Hepatocyte (in vitro differentiated cells): ENCODE measurements at regions not wholly inside any gene's neighbourhood (a gene's known extent, or its start where the extent isn't known, plus 50 kb on each side); places are given as distances from the start of the nearest gene placed in this dataset.

Experiments used
- DNase-seq: peaks from one replicate; pipeline ENCODE4 v3.0.0-alpha.2; 2016; ENCODE audit warnings: low spot score
- H2AFZ ChIP-seq: fragments of 200-600 bp; sonication (generic); 2 replicates; pipeline ENCODE4 v1.6.0; 2016; ENCODE audit warnings: antibody characterized with exemption, mild to moderate bottlenecking
- H3K27ac ChIP-seq: fragments of 200-600 bp; sonication (generic); 2 replicates; pipeline ENCODE4 v1.5.1; 2016; ENCODE audit warnings: mild to moderate bottlenecking
- H3K27me3 ChIP-seq: fragments of 200-600 bp; sonication (generic); 2 replicates; pipeline ENCODE4 v1.6.1; 2016
- H3K36me3 ChIP-seq: fragments of 200-600 bp; sonication (generic); replicated peaks from 2 replicates; pipeline ENCODE4 v1.5.1; 2016; ENCODE audit warnings: low read depth; ENCODE audit not compliant: insufficient read depth
- H3K4me1 ChIP-seq: fragments of 200-600 bp; sonication (generic); 2 replicates; pipeline ENCODE4 v1.5.1; 2016; ENCODE audit warnings: mild to moderate bottlenecking, moderate library complexity; ENCODE audit not compliant: insufficient read depth
- H3K4me2 ChIP-seq: fragments of 200-600 bp; sonication (generic); 2 replicates; pipeline ENCODE4 v1.6.0; 2016
- H3K4me3 ChIP-seq: fragments of 200-600 bp; sonication (generic); 2 replicates; pipeline ENCODE4 v1.5.1; 2016; ENCODE audit warnings: mild to moderate bottlenecking
- H3K79me2 ChIP-seq: fragments of 200-600 bp; sonication (generic); 2 replicates; pipeline ENCODE4 v1.6.0; 2017; ENCODE audit warnings: mild to moderate bottlenecking
- H3K9me2 ChIP-seq: fragments of 200-600 bp; sonication (generic); replicated peaks from 2 replicates; pipeline ENCODE4 v1.6.0; 2017; ENCODE audit warnings: mild to moderate bottlenecking; ENCODE audit not compliant: insufficient read depth
- H3K9me3 ChIP-seq: fragments of 200-600 bp; sonication (generic); 2 replicates; pipeline ENCODE4 v1.5.1; 2016; ENCODE audit warnings: low read depth, mild to moderate bottlenecking
- H4K20me1 ChIP-seq: fragments of 200-600 bp; sonication (generic); 2 replicates; pipeline ENCODE4 v1.6.0; 2016; ENCODE audit warnings: mild to moderate bottlenecking; ENCODE audit not compliant: insufficient read depth, poor library complexity, severe bottlenecking
- CTCF ChIP-seq: fragments of 200-600 bp; sonication (generic); IDR thresholded peaks from 2 replicates; pipeline ENCODE4 v1.5.1; 2016; ENCODE audit warnings: antibody characterized with exemption, mild to moderate bottlenecking; ENCODE audit not compliant: poor library complexity
- EZH2 ChIP-seq: fragments of 200-600 bp; sonication (generic); IDR thresholded peaks from 2 replicates; pipeline ENCODE4 v1.6.1; 2016; ENCODE audit warnings: antibody characterized with exemption, mild to moderate bottlenecking, borderline replicate concordance
- EZH2phosphoT487 ChIP-seq: fragments of 200-600 bp; sonication (generic); IDR thresholded peaks from one replicate; pipeline ENCODE4 v1.6.1; 2018; ENCODE audit warnings: antibody characterized with exemption, mild to moderate bottlenecking, low read depth, moderate library complexity; ENCODE audit not compliant: unreplicated experiment, severe bottlenecking
- WGBS: methylation state at CpG from one replicate; pipeline ENCODE4 v1.1.6; 2016; ENCODE audit warnings: low lambda C conversion rate; ENCODE audit errors: missing lambda C conversion rate; 5-methylcytosine and 5-hydroxymethylcytosine counted together

GRCh38 chr6:103855750-103856149 is 1004.0 kb downstream of the HACE1 start:
- Histone ChIP-seq H3K4me3 (no peak overlapping the region), H3K9me2 (no peaks in the 10 kb centered on the region), H3K4me1 (no peaks in the 10 kb centered on the region), H3K9me3 (no peaks in the 10 kb centered on the region), H3K4me2 (no peak overlapping the region), H3K27me3 (no peaks in the 10 kb centered on the region), H3K36me3 (no peaks in the 10 kb centered on the region), H2AFZ (no peak overlapping the region), H3K27ac (no peak overlapping the region), H4K20me1 (no peaks in the 10 kb centered on the region), H3K79me2 (no peaks in the 10 kb centered on the region)
- TF ChIP-seq CTCF (no peak), EZH2phosphoT487 (no peak), EZH2 (no peak)
- WGBS = 52% methylated on average over 3 of the region's 3 CpGs
- DNase-seq = no peak

- Histone ChIP-seq H3K4me3 (no peak overlapping the region), H3K36me3 (no peaks in the 10 kb centered on the region), H3K79me2 (no peaks in the 10 kb centered on the region), H3K4me2 (no peak overlapping the region), H4K20me1 (no peaks in the 10 kb centered on the region), H3K4me1 (no peaks in the 10 kb centered on the region), H2AFZ (no peak overlapping the region), H3K27ac (no peak overlapping the region), H3K27me3 (no peaks in the 10 kb centered on the region), H3K9me2 (no peaks in the 10 kb centered on the region), H3K9me3 (no peaks in the 10 kb centered on the region)
- DNase-seq = no peak
- no peak for TF ChIP-seq CTCF
- no peak for TF ChIP-seq EZH2
- TF ChIP-seq EZH2phosphoT487 = no peak
Measured at GRCh38 chr6:103854059-103854458, 1005.7 kb downstream of the HACE1 start.

GRCh38 chr6:103838457-103838856 is 1021.3 kb downstream of the HACE1 start:
- Histone ChIP-seq H3K36me3 (no peaks in the 10 kb centered on the region), H3K4me1 (no peaks in the 10 kb centered on the region), H3K27ac (no peak overlapping the region), H4K20me1 (no peaks in the 10 kb centered on the region), H3K79me2 (no peaks in the 10 kb centered on the region), H3K4me2 (no peak overlapping the region), H3K9me3 (no peaks in the 10 kb centered on the region), H2AFZ (no peak overlapping the region), H3K4me3 (no peak overlapping the region), H3K9me2 (no peaks in the 10 kb centered on the region), H3K27me3 (no peaks in the 10 kb centered on the region)
- 93% methylated on average over 2 of the region's 2 CpGs for WGBS
- no peak for DNase-seq
- TF ChIP-seq EZH2 = no peak

- no peak for DNase-seq
- 66% methylated on average over 2 of the region's 2 CpGs for WGBS
- no peaks in the 10 kb centered on the region for H3K79me2 ChIP-seq
Measured at GRCh38 chr6:103826209-103826608, 1033.5 kb downstream of the HACE1 start.

More at GRCh38 chr6:103826209-103826608, 1033.5 kb downstream of the HACE1 start:
- Histone ChIP-seq H3K27me3 (no peaks in the 10 kb centered on the region), H3K4me3 (no peak overlapping the region), H3K4me1 (no peaks in the 10 kb centered on the region), H3K9me3 (no peaks in the 10 kb centered on the region), H3K4me2 (no peak overlapping the region), H2AFZ (no peak overlapping the region), H3K27ac (no peak overlapping the region), H3K36me3 (no peaks in the 10 kb centered on the region), H4K20me1 (no peaks in the 10 kb centered on the region), H3K9me2 (no peaks in the 10 kb centered on the region)
- TF ChIP-seq EZH2phosphoT487 (no peak), CTCF (no peak), EZH2 (no peak)
